HUES6 (cell line): ENCODE measurements at regions not wholly inside any gene's neighbourhood (a gene's known extent, or its start where the extent isn't known, plus 50 kb on each side); places are given as distances from the start of the nearest gene placed in this dataset.

Experiments used
- H3K27ac ChIP-seq: 2 replicates; pipeline ENCODE4 v1.7.0; 2013; ENCODE audit warnings: low read depth, mild to moderate bottlenecking, low read length, inconsistent platforms
- H3K27me3 ChIP-seq: 2 replicates; pipeline ENCODE4 v1.6.1; 2013; ENCODE audit warnings: low read length; ENCODE audit not compliant: control insufficient read depth, insufficient read depth
- H3K36me3 ChIP-seq: 2 replicates; pipeline ENCODE4 v1.6.1; 2013; ENCODE audit warnings: low read length; ENCODE audit not compliant: control insufficient read depth, insufficient read depth
- H3K4me1 ChIP-seq: 2 replicates; pipeline ENCODE4 v1.6.1; 2013; ENCODE audit warnings: low read length; ENCODE audit not compliant: control insufficient read depth, insufficient read depth
- H3K4me3 ChIP-seq: 2 replicates; pipeline ENCODE4 v1.5.1; 2013; ENCODE audit warnings: low read depth, low read length
- H3K9ac ChIP-seq: one replicate; pipeline ENCODE4 v1.6.1; 2013; ENCODE audit warnings: mild to moderate bottlenecking, low read length
- H3K9me3 ChIP-seq: 2 replicates; pipeline ENCODE4 v1.6.1; 2013; ENCODE audit warnings: low read depth, low read length; ENCODE audit not compliant: control insufficient read depth, insufficient read depth

GRCh38 chr5:35430381-35431162, 187.1 kb upstream of the SPEF2 start:
- Histone ChIP-seq H3K27ac (no peak overlapping the region), H3K4me3 (no peak overlapping the region), H3K36me3 (no peaks in the 10 kb centered on the region), H3K27me3 (no peaks in the 10 kb centered on the region), H3K4me1 (0 out of 2 replicates have a peak, but pooled peaks cover 4% of the 10 kb centered on the region), H3K9me3 (no peaks in the 10 kb centered on the region), H3K9ac (no peak overlapping the region)

GRCh38 chr5:35420200-35420599, 189.9 kb upstream of the PRLR start:
- H3K9ac ChIP-seq: no peak overlapping the region
- H3K4me3 ChIP-seq: no peak overlapping the region
- H3K27me3 ChIP-seq: no peaks in the 10 kb centered on the region; the same call in 1 of the 2 replicates
- no peaks in the 10 kb centered on the region for H3K36me3 ChIP-seq
- no peak overlapping the region for H3K27ac ChIP-seq
- no peaks in the 10 kb centered on the region for H3K4me1 ChIP-seq
- no peaks in the 10 kb centered on the region for H3K9me3 ChIP-seq

- H3K9me3 ChIP-seq: 0 out of 2 replicates have a peak, but pooled peaks cover 4% of the 10 kb centered on the region
- no peaks in the 10 kb centered on the region for H3K4me1 ChIP-seq
- H3K9ac ChIP-seq: no peak overlapping the region
- H3K4me3 ChIP-seq: no peak overlapping the region
- H3K27me3 ChIP-seq: no peaks in the 10 kb centered on the region
- no peaks in the 10 kb centered on the region for H3K36me3 ChIP-seq
- H3K27ac ChIP-seq: no peak overlapping the region
Measured at GRCh38 chr5:35417040-35417439, 186.8 kb upstream of the PRLR start.

- no peaks in the 10 kb centered on the region for H3K27me3 ChIP-seq
- no peaks in the 10 kb centered on the region for H3K4me1 ChIP-seq
- no peak overlapping the region for H3K9ac ChIP-seq
- 0 out of 2 replicates have a peak, but pooled peaks cover 4% of the 10 kb centered on the region for H3K9me3 ChIP-seq
- no peak overlapping the region for H3K4me3 ChIP-seq
- no peak overlapping the region for H3K27ac ChIP-seq
- H3K36me3 ChIP-seq: no peaks in the 10 kb centered on the region
Measured at GRCh38 chr5:35416217-35416988, 186.1 kb upstream of the PRLR start.

- Histone ChIP-seq H3K9ac (no peak overlapping the region), H3K4me1 (no peaks in the 10 kb centered on the region), H3K27me3 (no peaks in the 10 kb centered on the region), H3K36me3 (no peaks in the 10 kb centered on the region), H3K27ac (no peak overlapping the region), H3K4me3 (no peak overlapping the region), H3K9me3 (0 out of 2 replicates have a peak, but pooled peaks cover 4% of the 10 kb centered on the region)
Measured at GRCh38 chr5:35415309-35415708, 185.0 kb upstream of the PRLR start.

- Histone ChIP-seq H3K9ac (no peak overlapping the region), H3K27me3 (no peaks in the 10 kb centered on the region), H3K4me1 (no peaks in the 10 kb centered on the region), H3K27ac (no peak overlapping the region), H3K36me3 (no peaks in the 10 kb centered on the region), H3K9me3 (0 out of 2 replicates have a peak, but pooled peaks cover 4% of the 10 kb centered on the region), H3K4me3 (no peak overlapping the region)
Measured at GRCh38 chr5:35409361-35409760, 179.1 kb upstream of the PRLR start.

- Histone ChIP-seq H3K4me3 (no peak overlapping the region), H3K9ac (no peak overlapping the region), H3K27ac (no peak overlapping the region), H3K36me3 (no peaks in the 10 kb centered on the region), H3K27me3 (no peaks in the 10 kb centered on the region), H3K4me1 (no peaks in the 10 kb centered on the region), H3K9me3 (0 out of 2 replicates have a peak, but pooled peaks cover 4% of the 10 kb centered on the region)
Measured at GRCh38 chr5:35408146-35408545, 177.9 kb upstream of the PRLR start.

- no peak overlapping the region for H3K9ac ChIP-seq
- no peaks in the 10 kb centered on the region for H3K36me3 ChIP-seq
- H3K27me3 ChIP-seq: no peaks in the 10 kb centered on the region
- H3K4me1 ChIP-seq: no peaks in the 10 kb centered on the region
- H3K9me3 ChIP-seq: no peaks in the 10 kb centered on the region
- no peak overlapping the region for H3K4me3 ChIP-seq
- H3K27ac ChIP-seq: no peak overlapping the region
Measured at GRCh38 chr5:35407697-35408096, 177.4 kb upstream of the PRLR start.

- Histone ChIP-seq H3K4me3 (no peak overlapping the region), H3K4me1 (no peaks in the 10 kb centered on the region), H3K27ac (no peak overlapping the region), H3K36me3 (no peaks in the 10 kb centered on the region), H3K9ac (no peak overlapping the region), H3K9me3 (no peaks in the 10 kb centered on the region), H3K27me3 (no peaks in the 10 kb centered on the region)
Measured at GRCh38 chr5:35405938-35406337, 175.7 kb upstream of the PRLR start.

GRCh38 chr5:35404701-35405100, 174.4 kb upstream of the PRLR start:
- Histone ChIP-seq H3K4me3 (no peak overlapping the region), H3K9me3 (no peaks in the 10 kb centered on the region), H3K27ac (no peak overlapping the region), H3K9ac (no peak overlapping the region), H3K27me3 (no peaks in the 10 kb centered on the region), H3K36me3 (no peaks in the 10 kb centered on the region), H3K4me1 (no peaks in the 10 kb centered on the region)

GRCh38 chr5:35393901-35394300, 163.6 kb upstream of the PRLR start:
- no peak overlapping the region for H3K9ac ChIP-seq
- no peak overlapping the region for H3K27ac ChIP-seq
- H3K27me3 ChIP-seq: no peaks in the 10 kb centered on the region
- peaks cover 8% of the 10 kb centered on the region for H3K9me3 ChIP-seq
- H3K36me3 ChIP-seq: no peaks in the 10 kb centered on the region
- H3K4me3 ChIP-seq: no peak overlapping the region
- H3K4me1 ChIP-seq: no peaks in the 10 kb centered on the region
